ENCODE measurements at regions not wholly inside any gene's neighbourhood (a gene's known extent, or its start where the extent isn't known, plus 50 kb on each side); places are given as distances from the start of the nearest gene placed in this dataset.

GRCh38 chr3:147705651-147706051, 296.5 kb downstream of the ZIC1 start:
- no peak for TF ChIP-seq CTCF (IDR thresholded peaks at IDR 0.05 in 4 of 5, conservative IDR thresholded peaks at IDR 0.05 in 1 of 5)
- TF ChIP-seq POLR2A (IDR thresholded peaks at IDR 0.05) = no peak
